HG03045 (cell line): ENCODE measurements at regions not wholly inside any gene's neighbourhood (a gene's known extent, or its start where the extent isn't known, plus 50 kb on each side); places are given as distances from the start of the nearest gene placed in this dataset.
"Not testable (repeated sequence)": the region's sequence is repeated elsewhere in the genome, so short reads cannot be mapped to it uniquely, and the experiment has no call there.

Experiments
- ATAC-seq: cut with Tn5 transposase; IDR thresholded peaks from one replicate; pipeline ENCODE4 v1.9.1; 2021; ENCODE audit warnings: mild to moderate bottlenecking, moderate library complexity; ENCODE audit not compliant: unreplicated experiment

GRCh38 chr18:77329651-77330050, 80.0 kb downstream of the GALR1 start:
- no peak for ATAC-seq

GRCh38 chr18:77334876-77335275, 85.2 kb downstream of the GALR1 start:
- no peak for ATAC-seq

DNA sequence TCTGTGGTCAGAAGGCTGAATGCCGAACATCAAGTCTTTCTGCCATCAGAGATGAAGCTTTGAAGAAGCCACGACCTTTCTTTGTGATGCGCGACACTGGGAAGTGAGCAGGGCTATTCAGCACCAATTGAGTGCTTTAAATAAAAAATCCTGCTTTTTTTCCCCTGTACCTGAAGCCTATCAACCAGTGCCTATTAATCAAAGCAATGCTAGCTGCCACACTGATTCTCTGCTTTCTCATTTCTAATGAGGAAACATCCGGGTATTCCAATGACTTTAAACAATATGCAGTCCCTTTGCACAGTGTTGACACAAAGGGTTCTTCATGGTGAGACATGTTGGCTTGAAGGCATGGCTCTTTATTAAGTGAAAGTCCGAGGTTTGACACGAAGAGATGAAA, 88.0 kb downstream of the GALR1 start:
- no peak for ATAC-seq

GRCh38 chr18:77339093-77339492, 89.4 kb downstream of the GALR1 start:
- ATAC-seq = no peak

DNA sequence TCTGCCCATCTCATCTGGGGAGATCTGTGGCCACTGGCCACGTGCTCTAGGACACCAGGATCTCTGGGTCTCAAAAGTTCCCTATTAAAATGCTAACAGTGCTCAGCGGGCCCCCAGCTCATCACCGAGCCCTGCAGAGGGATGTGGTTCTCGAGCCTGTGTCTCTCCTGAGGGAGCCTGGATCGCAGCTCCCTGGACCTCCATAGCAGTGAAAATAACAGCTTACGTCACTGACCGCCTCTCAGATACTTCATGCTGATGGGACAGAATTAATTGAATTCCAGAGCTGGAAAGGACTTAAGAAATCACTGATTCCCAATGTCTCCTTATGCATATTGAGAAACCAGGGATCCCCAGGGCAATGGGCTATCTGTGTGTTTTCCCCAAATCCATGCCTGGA, 90.0 kb downstream of the GALR1 start:
- ATAC-seq = no peak

GRCh38 chr18:77340815-77341214, 91.2 kb downstream of the GALR1 start:
- ATAC-seq = no peak

DNA sequence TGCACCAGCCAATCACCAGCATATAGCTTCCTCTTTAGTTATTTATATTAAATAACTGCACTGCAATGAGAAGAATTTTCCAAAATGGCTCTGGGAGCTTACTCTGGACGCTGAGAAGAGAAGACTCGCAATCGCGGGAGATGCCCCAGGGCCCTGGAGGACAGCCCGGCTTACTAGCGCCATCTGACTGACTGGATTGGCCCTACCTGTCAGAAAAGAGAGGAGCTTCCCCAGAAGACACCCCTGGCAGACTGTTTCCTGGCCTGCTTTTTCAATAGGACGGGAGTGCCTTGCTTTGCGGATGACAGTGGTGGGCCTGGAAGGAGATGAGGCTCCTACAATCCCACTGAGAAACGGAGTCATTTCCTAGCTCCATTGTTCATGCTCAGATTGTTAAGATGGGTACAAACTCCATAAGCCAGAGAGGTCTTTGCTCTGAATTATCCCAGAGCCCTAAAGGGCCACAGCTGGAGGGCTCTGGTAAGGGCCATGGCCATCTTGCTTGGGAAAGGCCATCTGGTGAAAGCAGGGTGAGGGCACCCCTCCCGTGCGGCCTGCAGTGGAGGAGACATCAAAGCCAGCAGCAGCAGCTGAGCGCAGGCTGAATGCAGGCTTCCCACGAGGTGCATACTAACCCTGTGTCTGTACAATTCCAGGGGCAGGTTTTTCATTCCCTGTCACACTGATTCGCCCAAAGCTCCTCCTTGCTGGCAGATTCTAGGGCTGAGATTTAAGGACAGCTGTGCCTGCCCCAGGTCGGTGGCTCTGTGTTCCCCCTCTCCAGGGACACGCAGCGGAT, 92.1 kb downstream of the GALR1 start:
- ATAC-seq = no peak

GRCh38 chr18:77342736-77343135, 93.1 kb downstream of the GALR1 start:
- ATAC-seq = no peak

DNA sequence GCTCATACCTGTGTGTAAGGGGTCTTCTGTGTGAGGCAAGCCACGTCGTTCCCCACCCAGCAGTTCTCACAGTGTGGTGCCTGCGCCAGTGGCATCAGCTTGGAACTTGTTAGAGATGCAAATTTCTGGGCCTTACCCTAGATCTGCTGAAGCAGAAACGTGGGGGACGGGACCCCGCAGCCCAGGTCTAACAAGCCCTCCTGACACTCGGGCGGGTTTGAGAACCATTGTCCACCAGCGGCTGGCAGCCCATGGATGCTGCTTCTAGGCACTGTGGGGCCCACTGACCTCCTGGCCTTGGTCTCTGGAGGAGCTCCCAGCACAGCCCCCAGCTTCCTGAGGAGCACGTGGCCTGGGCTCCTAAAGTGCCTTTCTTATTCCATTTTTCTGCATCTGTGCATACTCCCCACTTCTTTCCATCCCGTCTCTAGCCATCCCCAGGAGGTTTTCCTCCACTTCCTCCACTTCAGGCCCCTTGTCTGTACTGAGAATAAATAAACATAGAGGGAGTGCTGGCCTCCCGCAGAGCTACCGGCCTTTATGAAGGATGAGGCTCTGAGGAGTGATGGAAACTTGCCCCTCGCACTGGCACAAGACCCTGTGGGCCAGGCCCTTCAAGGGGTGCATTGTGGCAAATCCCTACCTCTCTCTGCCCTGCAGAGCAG, 94.3 kb downstream of the GALR1 start:
- no peak for ATAC-seq

GRCh38 chr18:77344786-77345500, 95.3 kb downstream of the GALR1 start:
- ATAC-seq = no peak

DNA sequence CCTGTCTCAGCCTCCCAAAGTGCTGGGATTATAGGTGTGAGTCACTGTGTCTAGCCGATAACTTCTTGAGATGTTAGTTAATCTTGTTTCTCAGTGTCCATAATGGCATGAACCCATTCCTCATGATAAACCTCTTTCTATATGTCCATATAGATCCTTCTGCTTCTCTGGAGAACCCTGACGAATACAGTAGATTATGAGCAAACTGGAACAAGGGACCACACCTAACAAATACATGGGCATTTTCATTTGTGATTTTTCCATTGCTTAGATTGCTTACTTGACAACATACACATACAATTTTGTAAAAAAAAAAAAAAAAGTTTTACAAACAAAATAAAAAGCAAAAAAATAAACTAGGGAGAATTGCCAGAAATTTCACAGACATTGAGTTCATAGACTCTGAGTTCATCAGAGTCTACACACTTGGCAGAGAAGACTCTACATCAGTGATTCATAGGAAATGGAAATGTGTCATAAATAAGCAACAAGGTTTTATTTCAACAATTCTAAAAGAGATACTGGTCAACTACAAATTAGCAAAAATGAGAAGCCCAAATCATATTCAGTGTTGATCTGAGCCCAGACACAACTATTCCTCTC, 96.7 kb downstream of the GALR1 start:
- ATAC-seq = no peak

- ATAC-seq = not testable (repeated sequence)
Measured at GRCh38 chr18:77353349-77353748, 103.7 kb downstream of the GALR1 start.

- ATAC-seq = no peak
Measured at GRCh38 chr18:77359561-77360314, 110.1 kb downstream of the GALR1 start.

DNA sequence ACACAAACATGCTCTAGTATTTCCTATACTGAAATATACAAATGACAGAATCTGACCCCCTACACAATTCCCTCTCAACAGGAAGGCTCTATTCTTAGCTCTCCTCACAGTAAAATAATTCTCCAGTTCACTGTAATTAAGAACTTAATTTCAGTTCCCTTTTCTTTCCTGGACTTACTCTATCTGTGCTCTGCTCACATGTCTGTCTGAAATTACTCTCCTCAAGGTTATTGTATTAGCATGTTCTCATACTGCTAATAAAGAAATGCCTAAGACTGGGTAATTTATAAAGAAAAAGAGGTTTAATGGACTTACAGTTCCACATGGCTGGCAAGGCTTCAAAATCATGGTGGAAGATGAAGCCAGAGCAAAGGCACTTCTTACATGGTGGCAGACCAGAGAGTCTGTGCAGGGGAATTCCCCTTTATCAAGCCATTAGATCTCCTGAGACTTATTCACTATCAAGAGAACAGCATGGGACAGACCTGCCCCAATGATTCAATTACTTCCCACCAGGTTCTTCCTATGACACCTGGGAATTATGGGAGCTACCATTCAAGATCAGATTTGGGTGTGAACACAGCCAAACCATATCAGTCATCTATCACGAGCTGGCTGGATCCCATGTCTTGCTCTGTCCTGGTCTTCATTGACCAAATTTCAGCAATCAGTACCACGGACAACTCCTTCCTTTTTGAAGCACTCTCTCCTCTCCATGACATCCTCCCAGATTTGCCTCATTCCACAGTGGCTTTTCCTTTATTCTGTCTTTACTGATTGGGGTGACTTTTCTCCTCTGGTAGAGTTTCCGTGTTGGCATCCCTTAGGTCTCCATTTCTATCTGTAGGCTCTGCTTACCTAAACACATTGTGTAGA, 110.9 kb downstream of the GALR1 start:
- no peak for ATAC-seq

DNA sequence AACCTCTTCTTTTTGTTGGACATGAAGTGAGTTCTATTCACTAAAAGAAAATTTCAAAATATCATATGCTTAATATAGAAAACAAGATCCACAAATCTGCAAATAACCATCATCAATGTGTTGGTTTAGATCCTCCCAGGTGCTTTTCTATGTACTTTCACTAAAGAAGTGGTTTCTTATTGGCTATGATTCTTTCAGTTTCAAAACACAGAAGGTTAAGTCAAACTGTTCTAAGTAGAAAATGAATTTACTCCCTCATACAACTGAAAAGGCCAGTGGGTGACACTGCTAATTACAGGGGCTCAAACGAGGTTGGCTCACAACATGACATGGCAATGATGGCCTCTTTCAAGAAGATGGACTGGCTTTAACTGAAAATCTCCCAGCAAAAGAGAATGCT, 111.7 kb downstream of the GALR1 start:
- no peak for ATAC-seq

GRCh38 chr18:77365667-77366066, 116.0 kb downstream of the GALR1 start:
- ATAC-seq = no peak

GRCh38 chr18:77366067-77366719, 116.5 kb downstream of the GALR1 start:
- no peak for ATAC-seq

DNA sequence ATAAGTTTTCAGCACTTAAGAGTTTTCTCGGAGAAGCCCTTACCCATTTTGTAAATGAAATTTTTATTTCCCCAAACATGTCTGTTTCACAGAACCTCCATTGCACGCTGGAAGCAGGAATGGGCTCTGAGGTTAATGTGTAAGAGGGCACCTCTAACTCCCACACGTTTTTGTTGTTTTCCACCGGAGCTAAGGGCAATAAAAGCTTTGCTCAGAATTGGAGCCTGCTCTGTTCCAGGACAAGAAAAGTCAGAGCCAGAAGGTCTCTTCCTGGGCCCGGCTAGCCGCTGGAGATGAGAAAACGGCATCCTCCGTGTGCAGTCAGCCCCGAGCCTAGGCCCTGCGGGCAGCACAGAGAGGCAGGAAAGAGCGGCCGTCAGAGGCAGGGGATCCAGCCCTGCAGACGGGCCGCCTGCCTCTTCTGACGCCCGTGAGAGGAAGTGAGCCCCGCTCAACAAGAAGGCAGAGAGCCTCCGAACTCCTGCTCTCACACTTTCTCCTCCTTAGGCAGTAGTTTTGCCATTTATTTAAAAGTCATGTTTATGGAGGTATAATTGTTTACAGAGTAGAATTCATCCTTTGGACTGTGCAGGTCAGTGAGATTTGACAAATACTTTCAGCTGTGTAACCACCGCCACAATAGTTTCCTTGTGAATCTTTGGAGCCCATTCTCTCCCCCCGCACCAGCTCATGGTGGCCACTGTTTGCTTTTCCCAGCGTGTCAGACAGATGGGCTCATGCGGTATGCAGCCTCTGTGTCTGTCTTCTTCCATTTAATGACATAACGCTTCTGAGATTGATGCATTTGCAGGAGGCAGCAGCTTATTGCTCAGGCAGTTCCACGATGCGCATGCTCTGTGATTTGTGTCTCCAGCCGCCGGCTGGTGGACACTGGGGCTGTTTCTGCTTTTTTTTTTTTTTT, 117.3 kb downstream of the GALR1 start:
- ATAC-seq = no peak
